ENCODE measurements at regions not wholly inside any gene's neighbourhood (a gene's known extent, or its start where the extent isn't known, plus 50 kb on each side); places are given as distances from the start of the nearest gene placed in this dataset.

GRCh38 chr6:23456396-23456795, 669.6 kb upstream of the NRSN1 start:
- FAIRE-seq: no peak
- TF ChIP-seq MED1 (CRISPR knock-in tag; IDR thresholded peaks at IDR 0.05): no peak
- TF ChIP-seq, protein P1, sequence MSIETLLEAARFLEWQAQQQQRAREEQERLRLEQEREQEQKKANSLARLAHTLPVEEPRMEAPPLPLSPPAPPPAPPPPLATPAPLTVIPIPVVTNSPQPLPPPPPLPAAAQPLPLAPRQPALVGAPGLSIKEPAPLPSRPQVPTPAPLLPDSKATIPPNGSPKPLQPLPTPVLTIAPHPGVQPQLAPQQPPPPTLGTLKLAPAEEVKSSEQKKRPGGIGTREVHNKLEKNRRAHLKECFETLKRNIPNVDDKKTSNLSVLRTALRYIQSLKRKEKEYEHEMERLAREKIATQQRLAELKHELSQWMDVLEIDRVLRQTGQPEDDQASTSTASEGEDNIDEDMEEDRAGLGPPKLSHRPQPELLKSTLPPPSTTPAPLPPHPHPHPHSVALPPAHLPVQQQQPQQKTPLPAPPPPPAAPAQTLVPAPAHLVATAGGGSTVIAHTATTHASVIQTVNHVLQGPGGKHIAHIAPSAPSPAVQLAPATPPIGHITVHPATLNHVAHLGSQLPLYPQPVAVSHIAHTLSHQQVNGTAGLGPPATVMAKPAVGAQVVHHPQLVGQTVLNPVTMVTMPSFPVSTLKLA (IDR thresholded peaks at IDR 0.05): no peak
- no peak for TF ChIP-seq ZNF234 (CRISPR knock-in tag; conservative IDR thresholded peaks at IDR 0.05)
- no peak for TF ChIP-seq ZNF501 (CRISPR knock-in tag; IDR thresholded peaks at IDR 0.05)
- TF ChIP-seq, protein P2, sequence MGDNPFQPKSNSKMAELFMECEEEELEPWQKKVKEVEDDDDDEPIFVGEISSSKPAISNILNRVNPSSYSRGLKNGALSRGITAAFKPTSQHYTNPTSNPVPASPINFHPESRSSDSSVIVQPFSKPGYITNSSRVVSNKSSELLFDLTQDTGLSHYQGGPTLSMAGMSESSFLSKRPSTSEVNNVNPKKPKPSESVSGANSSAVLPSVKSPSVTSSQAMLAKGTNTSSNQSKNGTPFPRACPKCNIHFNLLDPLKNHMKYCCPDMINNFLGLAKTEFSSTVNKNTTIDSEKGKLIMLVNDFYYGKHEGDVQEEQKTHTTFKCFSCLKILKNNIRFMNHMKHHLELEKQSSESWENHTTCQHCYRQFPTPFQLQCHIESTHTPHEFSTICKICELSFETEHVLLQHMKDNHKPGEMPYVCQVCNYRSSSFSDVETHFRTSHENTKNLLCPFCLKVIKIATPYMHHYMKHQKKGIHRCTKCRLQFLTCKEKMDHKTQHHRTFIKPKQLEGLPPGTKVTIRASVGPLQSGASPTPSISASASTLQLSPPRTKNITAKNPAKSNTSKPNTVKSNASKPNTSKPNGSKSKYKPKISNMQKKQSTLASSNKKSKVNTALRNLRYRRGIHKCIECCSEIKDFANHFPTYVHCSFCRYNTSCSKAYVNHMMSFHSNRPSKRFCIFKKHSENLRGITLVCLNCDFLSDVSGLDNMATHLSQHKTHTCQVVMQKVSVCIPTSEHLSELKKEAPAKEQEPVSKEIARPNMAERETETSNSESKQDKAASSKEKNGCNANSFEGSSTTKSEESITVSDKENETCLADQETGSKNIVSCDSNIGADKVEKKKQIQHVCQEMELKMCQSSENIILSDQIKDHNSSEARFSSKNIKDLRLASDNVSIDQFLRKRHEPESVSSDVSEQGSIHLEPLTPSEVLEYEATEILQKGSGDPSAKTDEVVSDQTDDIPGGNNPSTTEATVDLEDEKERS (CRISPR knock-in tag; IDR thresholded peaks at IDR 0.05): no peak
- no peak for TF ChIP-seq GATAD1 (CRISPR knock-in tag; IDR thresholded peaks at IDR 0.05)
- TF ChIP-seq HOMEZ (CRISPR knock-in tag; IDR thresholded peaks at IDR 0.05; ENCODE audit: low read depth): no peak
- TF ChIP-seq PRMT3 (CRISPR knock-in tag; IDR thresholded peaks at IDR 0.05; ENCODE audit: borderline replicate concordance, low read depth): no peak
- TF ChIP-seq RELA (CRISPR knock-in tag; IDR thresholded peaks at IDR 0.05): no peak
- no peak for TF ChIP-seq YEATS2 (CRISPR knock-in tag; IDR thresholded peaks at IDR 0.05; ENCODE audit: borderline replicate concordance)
- no peak for TF ChIP-seq GFI1 (CRISPR knock-in tag; IDR thresholded peaks at IDR 0.05; ENCODE audit: borderline replicate concordance)
- TF ChIP-seq THAP9 (CRISPR knock-in tag; IDR thresholded peaks at IDR 0.05; ENCODE audit: borderline replicate concordance): no peak
- no peak for TF ChIP-seq CREM (IDR thresholded peaks at IDR 0.05)
- TF ChIP-seq CREM (CRISPR knock-in tag; IDR thresholded peaks at IDR 0.05): no peak
- no peak for TF ChIP-seq TGIF2 (CRISPR knock-in tag; IDR thresholded peaks at IDR 0.05)
- no peak for TF ChIP-seq NFYC (CRISPR knock-in tag; IDR thresholded peaks at IDR 0.05)
- TF ChIP-seq PHB2 (IDR thresholded peaks at IDR 0.05; ENCODE audit: partially characterized antibody): no peak
- TF ChIP-seq ZNF747 (CRISPR knock-in tag; IDR thresholded peaks at IDR 0.05; ENCODE audit: borderline replicate concordance): no peak
- TF ChIP-seq CC2D1A (CRISPR knock-in tag; IDR thresholded peaks at IDR 0.05): no peak

More at GRCh38 chr6:23456396-23456795, 669.6 kb upstream of the NRSN1 start:
- DNase-seq (ENCODE audit: low spot score) (no peak), ATAC-seq (no peak)
- Histone ChIP-seq H3K4me2 (ENCODE audit: low read depth, low read length) (no peak overlapping the region), H3K79me2 (ENCODE audit: insufficient read depth, low read length) (no peaks in the 10 kb centered on the region), H3K27me3 (ENCODE audit: control insufficient read depth in 1 of 2, insufficient read depth in 2 of 2, low read length in 2 of 2) (no peaks in the 10 kb centered on the region), H3K9me3 (ENCODE audit: low read length) (peaks cover 39% of the 10 kb centered on the region), H3K9ac (ENCODE audit: insufficient read depth, low read depth, low read length) (no peak overlapping the region), H3K4me1 (ENCODE audit: insufficient read depth, low read length) (no peaks in the 10 kb centered on the region), H2AFZ (ENCODE audit: low read length) (no peak overlapping the region), H3K4me3 (replicated peaks in 1 of 3; ENCODE audit: insufficient read depth in 1 of 3, low read depth in 2 of 3, low read length in 3 of 3) (no peak overlapping the region), H4K20me1 (ENCODE audit: insufficient read depth, low read length) (no peaks in the 10 kb centered on the region), H3K27ac (ENCODE audit: extremely low read length, insufficient read depth, low read length) (no peak overlapping the region), H3K36me3 (replicated peaks in 1 of 2; ENCODE audit: control insufficient read depth in 1 of 2, insufficient read depth in 2 of 2, low read length in 2 of 2) (no peaks in the 10 kb centered on the region)
- POLR2A ChIA-PET: no interaction called here
- intact Hi-C loops (cut with micrococcal nuclease; ENCODE audit: unreplicated experiment) (no loop called here), in situ Hi-C loops (cut with HindIII; ENCODE audit: extremely low pct_ligation_motif_present, low pct_unique_long_range_greater_than_20kb) (no loop called here)
- CTCF ChIA-PET (ENCODE audit: low intra/inter-chr PET ratio, low total read pairs): no interaction called here
- BruUV-seq (replicated peaks): no TSS peak

Data from HepG2 (cell line).